Large intestine (tissue), 3 donors: ENCODE measurements at regions not wholly inside any gene's neighbourhood (a gene's known extent, or its start where the extent isn't known, plus 50 kb on each side); places are given as distances from the start of the nearest gene placed in this dataset.

ENCODE experiments used
- DNase-seq, 2 donors: peaks; one replicate each; pipeline versions ENCODE4 v3.0.0 to v3.0.0-alpha.2; 2013
- H3K27ac ChIP-seq: one replicate; pipeline ENCODE4 v1.5.1; 2013; ENCODE audit warnings: low read length
- H3K27me3 ChIP-seq: 2 replicates; pipeline ENCODE4 v1.6.1; 2013; ENCODE audit warnings: low read length; ENCODE audit not compliant: control insufficient read depth, insufficient read depth
- H3K36me3 ChIP-seq: 2 replicates; pipeline ENCODE4 v1.6.1; 2013; ENCODE audit warnings: low read length; ENCODE audit not compliant: control insufficient read depth, insufficient read depth
- H3K4me1 ChIP-seq: one replicate; pipeline ENCODE4 v1.6.1; 2013; ENCODE audit warnings: low read length; ENCODE audit not compliant: control insufficient read depth, insufficient read depth
- H3K4me3 ChIP-seq: one replicate; pipeline ENCODE4 v1.5.1; 2013; ENCODE audit warnings: low read length
- H3K9me3 ChIP-seq: one replicate; pipeline ENCODE4 v1.6.1; 2013; ENCODE audit warnings: mild to moderate bottlenecking, low read depth, low read length, moderate library complexity; ENCODE audit not compliant: control insufficient read depth
- WGBS: methylation state at CpG from one replicate; pipeline ENCODE4 v1.1.5; 2013; ENCODE audit warnings: low lambda C conversion rate; ENCODE audit not compliant: insufficient coverage; 5-methylcytosine and 5-hydroxymethylcytosine counted together

GRCh38 chr4:120491481-120491880, 424.8 kb upstream of the MAD2L1 start:
- no peaks in the 10 kb centered on the region for H3K27me3 ChIP-seq
- H3K27ac ChIP-seq, result no peak overlapping the region
- no peaks in the 10 kb centered on the region for H3K36me3 ChIP-seq
- no peaks in the 10 kb centered on the region for H3K4me1 ChIP-seq
- 95% methylated on average over 2 of the region's 3 CpGs for WGBS
- H3K4me3 ChIP-seq, result no peak overlapping the region
- H3K9me3 ChIP-seq, result no peaks in the 10 kb centered on the region
- DNase-seq, result no peak

DNA sequence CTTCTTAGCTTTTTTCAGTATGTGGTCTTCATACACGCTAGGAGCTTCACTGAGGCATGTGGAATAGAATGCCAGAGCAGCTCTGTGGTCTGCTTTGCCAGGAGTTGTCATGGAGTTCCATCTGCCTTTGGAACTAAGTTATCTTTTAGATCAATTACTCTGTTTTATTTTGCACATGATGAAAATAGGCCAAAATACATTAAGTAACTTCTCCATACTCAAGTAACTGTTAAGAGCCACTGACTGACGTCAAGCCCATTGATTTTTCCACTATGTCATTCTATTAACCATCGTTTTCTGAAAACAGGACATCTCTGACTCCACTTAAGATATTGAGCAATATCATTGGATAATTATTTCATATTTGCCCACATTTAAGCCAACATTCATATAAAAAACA, 415.1 kb upstream of the MAD2L1 start:
- Histone ChIP-seq H3K4me3 (no peak overlapping the region), H3K36me3 (no peaks in the 10 kb centered on the region), H3K27ac (no peak overlapping the region), H3K27me3 (no peaks in the 10 kb centered on the region), H3K4me1 (no peaks in the 10 kb centered on the region), H3K9me3 (no peaks in the 10 kb centered on the region)
- no peak for DNase-seq
- WGBS, result 95% methylated on average over 2 of the region's 3 CpGs

DNA sequence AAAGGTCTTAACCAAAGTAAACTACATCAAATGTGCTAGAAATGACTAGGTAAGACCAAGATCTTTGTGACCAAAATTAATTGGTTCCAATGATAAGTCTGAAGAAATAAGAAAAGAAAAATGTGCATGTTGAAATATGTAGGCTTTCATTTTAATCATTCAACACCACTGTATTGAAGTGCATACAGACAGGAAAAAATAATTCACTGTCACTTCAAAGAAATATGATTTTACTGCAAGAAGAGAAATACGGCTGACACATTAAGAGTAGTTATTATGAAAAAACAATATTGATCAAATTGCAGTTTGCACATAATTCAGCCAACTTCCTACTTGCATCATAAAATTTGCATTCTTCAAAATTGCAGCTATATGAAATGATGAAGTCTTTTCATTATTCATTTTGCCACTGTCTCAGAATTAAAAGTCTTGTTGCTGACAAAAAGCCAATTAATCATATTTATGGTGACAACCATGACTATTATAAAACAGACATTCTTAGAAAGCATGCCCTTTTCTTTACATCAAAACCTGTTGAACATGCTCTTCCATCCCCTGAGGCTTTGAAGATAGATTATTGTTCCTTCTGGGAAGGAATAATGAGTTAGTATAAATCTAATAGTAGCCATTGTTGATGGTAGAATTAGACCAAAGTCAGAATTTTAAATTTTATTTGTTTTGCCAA, 405.9 kb upstream of the MAD2L1 start:
- no peaks in the 10 kb centered on the region for H3K36me3 ChIP-seq
- WGBS, result 83% methylated on average over 1 of the region's 1 CpG
- no peaks in the 10 kb centered on the region for H3K9me3 ChIP-seq
- H3K4me1 ChIP-seq, result no peaks in the 10 kb centered on the region
- H3K4me3 ChIP-seq, result no peak overlapping the region
- no peak overlapping the region for H3K27ac ChIP-seq
- no peaks in the 10 kb centered on the region for H3K27me3 ChIP-seq
- no peak for DNase-seq

DNA sequence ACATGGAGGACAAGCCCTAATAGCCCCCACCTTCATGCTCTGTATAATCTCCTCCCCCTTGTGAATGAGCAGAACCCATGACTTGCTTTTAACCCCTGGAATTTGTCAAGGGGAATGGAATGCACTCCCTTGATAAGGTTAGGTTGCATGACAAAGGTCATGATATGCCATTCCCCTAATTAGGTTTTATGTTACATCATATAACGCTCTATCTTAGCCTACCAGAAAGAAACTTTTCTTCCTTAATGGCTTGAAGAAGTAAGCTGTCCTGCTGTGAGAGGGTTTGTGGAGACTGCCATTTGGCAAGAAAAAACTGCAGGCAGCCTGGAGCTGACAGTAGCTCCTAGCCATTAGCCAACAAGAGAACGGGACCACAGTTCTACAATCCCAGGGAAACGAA, 399.8 kb upstream of the MAD2L1 start:
- WGBS, result no CpG with 5 or more reads among the region's 3 CpGs
- peak in 1 of 2 donors; percentile 25 for DNase-seq
- Histone ChIP-seq H3K4me3 (no peak overlapping the region), H3K27me3 (no peaks in the 10 kb centered on the region), H3K4me1 (no peaks in the 10 kb centered on the region), H3K36me3 (no peaks in the 10 kb centered on the region), H3K9me3 (no peaks in the 10 kb centered on the region), H3K27ac (no peak overlapping the region)

DNA sequence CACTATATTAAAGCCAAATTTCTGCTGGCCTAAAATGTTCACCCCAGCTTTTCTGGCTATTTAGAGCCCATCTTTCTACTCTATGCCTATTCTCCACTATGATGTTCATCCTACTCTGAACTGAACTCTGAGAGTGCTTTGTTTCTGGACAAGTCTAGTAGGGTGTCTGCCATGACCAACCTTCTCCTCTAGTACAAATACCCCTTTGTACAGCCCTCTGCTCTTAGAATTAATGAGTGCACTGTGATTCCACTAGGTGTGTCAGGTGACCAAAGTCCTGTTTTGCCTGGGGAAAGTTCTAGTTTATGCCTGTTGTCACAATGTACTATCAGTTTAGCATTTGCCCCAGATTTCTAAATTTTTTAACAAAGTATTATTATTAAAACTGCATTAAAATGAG, 388.1 kb upstream of the MAD2L1 start:
- H3K9me3 ChIP-seq, result no peaks in the 10 kb centered on the region
- no peak overlapping the region for H3K27ac ChIP-seq

DNA sequence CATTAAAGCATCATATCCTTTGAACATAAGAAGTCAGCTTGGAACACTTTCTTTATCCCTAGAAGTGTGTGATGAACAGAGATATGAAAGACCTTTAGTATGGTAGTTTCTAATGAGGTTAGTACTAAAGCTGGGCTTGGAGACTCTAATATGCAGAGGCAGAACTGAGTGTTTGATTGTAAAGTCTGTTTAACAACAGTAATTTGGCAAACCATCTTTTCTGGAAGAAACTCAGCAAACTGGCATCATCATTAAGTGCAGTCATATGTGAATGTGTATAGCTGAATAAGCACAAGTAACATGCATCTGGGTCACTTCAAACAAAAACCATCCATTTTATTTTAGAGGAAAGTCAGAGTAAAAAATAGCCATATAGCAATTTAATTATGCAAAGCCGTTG, 385.9 kb upstream of the MAD2L1 start:
- Histone ChIP-seq H3K9me3 (no peaks in the 10 kb centered on the region), H3K4me1 (no peaks in the 10 kb centered on the region), H3K36me3 (no peaks in the 10 kb centered on the region), H3K4me3 (no peak overlapping the region), H3K27ac (no peak overlapping the region), H3K27me3 (no peaks in the 10 kb centered on the region)
- WGBS, result no CpG with 5 or more reads among the region's 1 CpG
- DNase-seq, result no peak

More for the DNA sequence above, 388.1 kb upstream of the MAD2L1 start:
- H3K4me3 ChIP-seq, result no peak overlapping the region
- H3K27me3 ChIP-seq, result no peaks in the 10 kb centered on the region
- peak in 1 of 2 donors; percentile 17 for DNase-seq
- no peaks in the 10 kb centered on the region for H3K36me3 ChIP-seq
- H3K4me1 ChIP-seq, result no peaks in the 10 kb centered on the region

- no peaks in the 10 kb centered on the region for H3K27me3 ChIP-seq
- no peak for DNase-seq
- no peak overlapping the region for H3K27ac ChIP-seq
- H3K9me3 ChIP-seq, result no peaks in the 10 kb centered on the region
- no peak overlapping the region for H3K4me3 ChIP-seq
- no peaks in the 10 kb centered on the region for H3K36me3 ChIP-seq
- H3K4me1 ChIP-seq, result no peaks in the 10 kb centered on the region
Observed at GRCh38 chr4:120452001-120452400, 385.4 kb upstream of the MAD2L1 start.

- H3K9me3 ChIP-seq, result no peaks in the 10 kb centered on the region
- H3K36me3 ChIP-seq, result no peaks in the 10 kb centered on the region
- DNase-seq, result no peak
- no peaks in the 10 kb centered on the region for H3K27me3 ChIP-seq
- H3K4me1 ChIP-seq, result no peaks in the 10 kb centered on the region
- WGBS, result 80% methylated on average over 1 of the region's 1 CpG
- H3K4me3 ChIP-seq, result no peak overlapping the region
- H3K27ac ChIP-seq, result no peak overlapping the region
Observed at GRCh38 chr4:120447774-120448173, 381.1 kb upstream of the MAD2L1 start.

DNA sequence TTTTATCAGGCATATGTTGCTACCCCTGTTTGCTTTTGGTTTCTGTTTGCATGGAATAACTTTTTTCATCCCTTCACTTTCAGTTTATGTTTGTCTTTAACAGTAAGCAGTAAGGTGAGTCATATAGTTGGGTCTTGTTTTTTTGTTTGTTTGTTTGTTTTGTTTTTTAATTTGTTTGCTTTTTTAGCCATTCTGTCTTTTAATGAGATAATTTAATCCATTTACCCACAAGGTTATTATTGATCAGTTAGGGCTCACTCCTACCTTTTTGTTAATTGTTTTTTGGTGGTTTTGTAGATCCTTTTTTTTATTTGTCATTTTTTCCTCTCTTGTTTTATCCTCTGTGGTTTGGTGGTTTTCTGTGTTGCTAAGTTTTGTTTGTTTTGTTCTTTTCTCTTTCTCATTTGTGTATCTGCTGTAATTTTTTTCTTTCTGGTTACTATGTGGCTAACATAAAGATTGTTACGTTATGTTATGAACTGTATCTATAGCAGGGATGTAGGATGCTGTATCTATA, 379.5 kb upstream of the MAD2L1 start:
- Histone ChIP-seq H3K27ac (no peak overlapping the region), H3K27me3 (no peaks in the 10 kb centered on the region), H3K36me3 (no peaks in the 10 kb centered on the region), H3K4me1 (no peaks in the 10 kb centered on the region), H3K4me3 (no peak overlapping the region), H3K9me3 (no peaks in the 10 kb centered on the region)
- peak in 1 of 2 donors; percentile 6 for DNase-seq
- no CpG with 5 or more reads among the region's 1 CpG for WGBS

- no peak overlapping the region for H3K4me3 ChIP-seq
- H3K27ac ChIP-seq, result no peak overlapping the region
- H3K4me1 ChIP-seq, result no peaks in the 10 kb centered on the region
- no peaks in the 10 kb centered on the region for H3K27me3 ChIP-seq
- no peaks in the 10 kb centered on the region for H3K36me3 ChIP-seq
- no peak for DNase-seq
- WGBS, result no CpG with 5 or more reads among the region's 1 CpG
- H3K9me3 ChIP-seq, result no peaks in the 10 kb centered on the region
Observed at GRCh38 chr4:120445186-120445585, 378.5 kb upstream of the MAD2L1 start.

DNA sequence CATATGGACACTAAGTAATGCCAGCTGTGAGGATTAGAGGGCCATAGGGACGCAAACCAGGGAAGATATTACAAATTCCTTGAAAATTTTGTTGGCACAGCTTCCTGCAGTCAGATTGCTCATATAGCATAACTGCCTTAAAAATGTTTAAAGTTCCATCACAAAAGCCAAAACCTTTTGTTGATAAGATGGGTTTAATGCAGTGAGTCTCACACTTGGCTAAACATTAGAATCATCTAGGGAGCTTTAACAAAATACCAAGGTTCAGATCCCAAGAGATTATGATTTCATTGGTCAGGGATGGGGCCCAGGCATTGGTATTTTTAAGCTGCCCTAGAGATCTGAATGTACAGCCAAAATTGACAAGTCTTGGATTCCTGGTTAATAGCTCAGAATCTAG, 376.5 kb upstream of the MAD2L1 start:
- no peaks in the 10 kb centered on the region for H3K4me1 ChIP-seq
- no peaks in the 10 kb centered on the region for H3K27me3 ChIP-seq
- H3K4me3 ChIP-seq, result no peak overlapping the region
- no peaks in the 10 kb centered on the region for H3K9me3 ChIP-seq
- no peaks in the 10 kb centered on the region for H3K36me3 ChIP-seq
- no CpG with 5 or more reads among the region's 1 CpG for WGBS
- DNase-seq, result no peak
- H3K27ac ChIP-seq, result no peak overlapping the region
